Body of pancreas (tissue), 4 donors: ENCODE measurements at regions not wholly inside any gene's neighbourhood (a gene's known extent, or its start where the extent isn't known, plus 50 kb on each side); places are given as distances from the start of the nearest gene placed in this dataset.

Source experiments
- ATAC-seq: fragments of 150-250 bp; one replicate; pipeline ENCODE4 v1.9.1; 2016
- DNase-seq, 4 donors: peaks; one replicate each; pipeline ENCODE4 v3.0.0-alpha.2; 2019
- H3K27ac ChIP-seq, 4 donors: fragments of 200-600 bp; sonication (generic); 1 replicate in 3 of 4; 2 replicates in 1 of 4; pipeline versions ENCODE4 v1.5.1 to v1.6.1; 2016 to 2019; ENCODE audit warnings: mild to moderate bottlenecking in 1 of 4, mixed read lengths in 1 of 4, moderate library complexity in 1 of 4
- H3K27me3 ChIP-seq, 2 donors: fragments of 200-600 bp; sonication (generic); one replicate each; pipeline ENCODE4 v1.6.0; 2016; ENCODE audit warnings: mild to moderate bottlenecking in 1 of 2
- H3K36me3 ChIP-seq, 2 donors: fragments of 200-600 bp; sonication (generic); replicated peaks in 1 of 2; 2 replicates each; pipeline ENCODE4 v1.5.1; 2016; ENCODE audit warnings: low read depth in 2 of 2; ENCODE audit not compliant: insufficient read depth in 1 of 2
- H3K4me1 ChIP-seq: fragments of 200-600 bp; sonication (generic); one replicate; pipeline ENCODE4 v1.6.0; 2016
- H3K4me3 ChIP-seq, 2 donors: fragments of 200-600 bp; sonication (generic); 1 replicate in 1 of 2; 2 replicates in 1 of 2; pipeline ENCODE4 v1.5.1; 2016 to 2019
- H3K9me3 ChIP-seq, 3 donors: fragments of 200-600 bp; sonication (generic); 1 replicate in 2 of 3; 2 replicates in 1 of 3; pipeline ENCODE4 v1.5.1; 2016
- CTCF ChIP-seq, 7 experiments: fragments of 450-650 bp in 4 of 7; fragments of 200-600 bp in 3 of 7; sonication (generic) in 3 of 7; IDR thresholded peaks; one replicate each; pipeline ENCODE4 v1.5.1; 2016 to 2019; ENCODE audit warnings: antibody characterized with exemption in 7 of 7
- POLR2A ChIP-seq, 3 donors: fragments of 450-650 bp; IDR thresholded peaks; one replicate each; pipeline ENCODE4 v1.6.1; 2016; ENCODE audit warnings: antibody characterized with exemption in 3 of 3, mild to moderate bottlenecking in 2 of 3
- WGBS, 2 donors: methylation state at CpG; one replicate each; pipeline ENCODE4 v1.1.5; 2017; 5-methylcytosine and 5-hydroxymethylcytosine counted together
- intact Hi-C: fragments of 100-400 bp; cut with DNase I; formaldehyde crosslinking; loops from one replicate; pipeline ENCODE4 v1.15.1; 2023

- WGBS, 2 donors = 25 to 30% methylated on average over 2 of the region's 2 CpGs
- no peak for ATAC-seq
- H3K4me1 ChIP-seq = no peaks in the 10 kb centered on the region
- H3K4me3 ChIP-seq = no peak overlapping the region
- no peak overlapping the region for H3K27ac ChIP-seq
- no peaks in the 10 kb centered on the region for H3K36me3 ChIP-seq
- TF ChIP-seq CTCF (IDR thresholded peaks at IDR 0.05) = no peak
- no peaks in the 10 kb centered on the region for H3K27me3 ChIP-seq
- intact Hi-C loops = no loop called here
- no peaks in the 10 kb centered on the region for H3K9me3 ChIP-seq
- no peak for DNase-seq
These were observed 128.3 kb downstream of the C5orf15 start for GRCh38 chr5:133840168-133840567.

GRCh38 chr5:133839721-133840120 is 128.7 kb downstream of the C5orf15 start:
- intact Hi-C loops = no loop called here
- no peaks in the 10 kb centered on the region for H3K27me3 ChIP-seq
- TF ChIP-seq CTCF (IDR thresholded peaks at IDR 0.05) = no peak
- TF ChIP-seq POLR2A (IDR thresholded peaks at IDR 0.05) = no peak
- ATAC-seq (no peak), DNase-seq (no peak)
- WGBS, 2 donors = 26 to 29% methylated on average over 3 of the region's 3 CpGs
- H3K36me3 ChIP-seq = no peaks in the 10 kb centered on the region
- no peaks in the 10 kb centered on the region for H3K4me1 ChIP-seq
- no peak overlapping the region for H3K4me3 ChIP-seq
- no peak overlapping the region for H3K27ac ChIP-seq
- no peaks in the 10 kb centered on the region for H3K9me3 ChIP-seq

- ATAC-seq = no peak
- H3K4me3 ChIP-seq = no peak overlapping the region
- no peaks in the 10 kb centered on the region for H3K4me1 ChIP-seq
- intact Hi-C loops = no loop called here
- DNase-seq = no peak
- H3K36me3 ChIP-seq = no peaks in the 10 kb centered on the region
- no peaks in the 10 kb centered on the region for H3K9me3 ChIP-seq
- WGBS, 2 donors = 83 to 87% methylated on average over 3 of the region's 3 CpGs
- no peaks in the 10 kb centered on the region for H3K27me3 ChIP-seq
- no peak for TF ChIP-seq POLR2A (IDR thresholded peaks at IDR 0.05)
- no peak for TF ChIP-seq CTCF (IDR thresholded peaks at IDR 0.05)
- H3K27ac ChIP-seq = no peak overlapping the region
These were observed 129.3 kb downstream of the C5orf15 start for GRCh38 chr5:133839090-133839489.

- intact Hi-C loops = no loop called here
- no peaks in the 10 kb centered on the region for H3K4me1 ChIP-seq
- WGBS, 2 donors = 65 to 66% methylated on average over 3 of the region's 3 CpGs
- H3K9me3 ChIP-seq = no peaks in the 10 kb centered on the region
- H3K4me3 ChIP-seq = no peak overlapping the region
- TF ChIP-seq CTCF (IDR thresholded peaks at IDR 0.05) (no peak), POLR2A (IDR thresholded peaks at IDR 0.05) (no peak)
- H3K36me3 ChIP-seq = no peaks in the 10 kb centered on the region
- ATAC-seq = no peak
- no peak for DNase-seq
- H3K27ac ChIP-seq = no peak overlapping the region
- H3K27me3 ChIP-seq = no peaks in the 10 kb centered on the region
These were observed 130.1 kb downstream of the C5orf15 start for GRCh38 chr5:133838286-133838685.

- Histone ChIP-seq H3K27me3 (no peaks in the 10 kb centered on the region), H3K4me3 (no peak overlapping the region), H3K9me3 (no peaks in the 10 kb centered on the region), H3K27ac (no peak overlapping the region), H3K4me1 (no peaks in the 10 kb centered on the region), H3K36me3 (no peaks in the 10 kb centered on the region)
- ATAC-seq (no peak), DNase-seq (no peak)
- intact Hi-C loops = no loop called here
- TF ChIP-seq POLR2A (IDR thresholded peaks at IDR 0.05) (no peak), CTCF (IDR thresholded peaks at IDR 0.05) (no peak)
- 60 to 61% methylated on average over 12 of the region's 12 CpGs for WGBS, 2 donors
These were observed 136.8 kb downstream of the C5orf15 start for GRCh38 chr5:133831491-133832224.
